Peyer's patch (tissue), 4 donors: ENCODE measurements at regions not wholly inside any gene's neighbourhood (a gene's known extent, or its start where the extent isn't known, plus 50 kb on each side); places are given as distances from the start of the nearest gene placed in this dataset.

Source experiments
- CTCF ChIP-seq, 6 experiments: fragments of 450-650 bp in 4 of 6; fragments of 200-600 bp in 2 of 6; sonication (generic) in 1 of 6; IDR thresholded peaks; one replicate each; pipeline ENCODE4 v1.5.1; 2017 to 2019; ENCODE audit warnings: antibody characterized with exemption in 6 of 6, mild to moderate bottlenecking in 3 of 6, moderate library complexity in 1 of 6
- POLR2A ChIP-seq, 2 donors: fragments of 450-650 bp; IDR thresholded peaks; one replicate each; pipeline ENCODE4 v1.5.1; 2017; ENCODE audit warnings: antibody characterized with exemption in 2 of 2, mild to moderate bottlenecking in 2 of 2, moderate library complexity in 2 of 2

GRCh38 chr10:108052981-108053380 is 888.5 kb upstream of the SORCS1 start:
- TF ChIP-seq POLR2A (IDR thresholded peaks at IDR 0.05) (no peak), CTCF (IDR thresholded peaks at IDR 0.05) (no peak)
